ENCODE measurements at regions not wholly inside any gene's neighbourhood (a gene's known extent, or its start where the extent isn't known, plus 50 kb on each side); places are given as distances from the start of the nearest gene placed in this dataset.

GRCh38 chr10:128481152-128481840, 355.1 kb upstream of the MKI67 start:
- RAD21 ChIA-PET (ENCODE audit: low non-redundant PET in 1 of 2, low total read pairs in 2 of 2, uncharacterized antibody in 2 of 2, unreplicated experiment in 2 of 2): no interaction called here
- no peaks in the 10 kb centered on the region for H3K9me2 ChIP-seq (ENCODE audit: insufficient read depth)
- H3K36me3 ChIP-seq (ENCODE audit: control insufficient read depth in 1 of 2, insufficient read depth in 2 of 2, low read length in 2 of 2): no peaks in the 10 kb centered on the region
- no peak overlapping the region for H3K9ac ChIP-seq (ENCODE audit: low read length)
- H3K4me1 ChIP-seq (ENCODE audit: control insufficient read depth in 1 of 2, insufficient read depth in 2 of 2, low read length in 2 of 2): no peaks in the 10 kb centered on the region
- no peak for ATAC-seq
- no peak overlapping the region for H3K27ac ChIP-seq (ENCODE audit: low read depth, low read length)
- CTCF ChIA-PET: no interaction called here
- no peak overlapping the region for H2AFZ ChIP-seq (ENCODE audit: low read depth, low read length, poor library complexity, severe bottlenecking)
- no peak for DNase-seq (ENCODE audit: low read depth, low spot score)
- POLR2A ChIA-PET: no interaction called here
- TF ChIP-seq SRF (IDR thresholded peaks at IDR 0.05; ENCODE audit: low read depth) (no peak), REST (IDR thresholded peaks at IDR 0.05; ENCODE audit: low read depth) (no peak), POLR2AphosphoS5 (IDR thresholded peaks at IDR 0.05; ENCODE audit: low read depth, low read length) (no peak), YY1 (IDR thresholded peaks at IDR 0.05; ENCODE audit: extremely low read depth, insufficient replicate concordance, low read depth, low read length) (no peak), CEBPB (IDR thresholded peaks at IDR 0.05; ENCODE audit: low read depth) (no peak), ELF1 (IDR thresholded peaks at IDR 0.05; ENCODE audit: borderline replicate concordance, low read depth) (no peak), ZNF274 (IDR thresholded peaks at IDR 0.05; ENCODE audit: low read depth, low read length) (no peak), EZH2 (IDR thresholded peaks at IDR 0.05) (no peak), RAD21 (IDR thresholded peaks at IDR 0.05; ENCODE audit: low read depth) (no peak), TCF7L2 (IDR thresholded peaks at IDR 0.05; ENCODE audit: borderline replicate concordance, extremely low read depth, insufficient read depth, insufficient read length) (no peak), ZFX (IDR thresholded peaks at IDR 0.05) (no peak), CBX3 (IDR thresholded peaks at IDR 0.05; ENCODE audit: low read depth) (no peak), JUND (IDR thresholded peaks at IDR 0.05) (no peak), SP1 (IDR thresholded peaks at IDR 0.05; ENCODE audit: low read depth) (no peak), SIN3A (IDR thresholded peaks at IDR 0.05; ENCODE audit: low read depth) (no peak)
- TF ChIP-seq, protein P1, sequence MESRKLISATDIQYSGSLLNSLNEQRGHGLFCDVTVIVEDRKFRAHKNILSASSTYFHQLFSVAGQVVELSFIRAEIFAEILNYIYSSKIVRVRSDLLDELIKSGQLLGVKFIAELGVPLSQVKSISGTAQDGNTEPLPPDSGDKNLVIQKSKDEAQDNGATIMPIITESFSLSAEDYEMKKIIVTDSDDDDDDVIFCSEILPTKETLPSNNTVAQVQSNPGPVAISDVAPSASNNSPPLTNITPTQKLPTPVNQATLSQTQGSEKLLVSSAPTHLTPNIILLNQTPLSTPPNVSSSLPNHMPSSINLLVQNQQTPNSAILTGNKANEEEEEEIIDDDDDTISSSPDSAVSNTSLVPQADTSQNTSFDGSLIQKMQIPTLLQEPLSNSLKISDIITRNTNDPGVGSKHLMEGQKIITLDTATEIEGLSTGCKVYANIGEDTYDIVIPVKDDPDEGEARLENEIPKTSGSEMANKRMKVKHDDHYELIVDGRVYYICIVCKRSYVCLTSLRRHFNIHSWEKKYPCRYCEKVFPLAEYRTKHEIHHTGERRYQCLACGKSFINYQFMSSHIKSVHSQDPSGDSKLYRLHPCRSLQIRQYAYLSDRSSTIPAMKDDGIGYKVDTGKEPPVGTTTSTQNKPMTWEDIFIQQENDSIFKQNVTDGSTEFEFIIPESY (IDR thresholded peaks at IDR 0.05; ENCODE audit: extremely low read depth, insufficient replicate concordance, low read length): no peak
- H3K9me3 ChIP-seq (ENCODE audit: control insufficient read depth in 1 of 2, insufficient read depth in 1 of 2, low read depth in 1 of 2, low read length in 2 of 2): no peaks in the 10 kb centered on the region
- intact Hi-C loops (cut with micrococcal nuclease): no loop called here
- BruUV-seq (replicated peaks): no TSS peak
- no peak overlapping the region for H3K4me2 ChIP-seq (ENCODE audit: low read length)
- peaks cover 62% of the 10 kb centered on the region for H3K27me3 ChIP-seq (ENCODE audit: insufficient read depth, low read length)
- no peaks in the 10 kb centered on the region for H4K20me1 ChIP-seq (ENCODE audit: insufficient read depth)
- H3K79me2 ChIP-seq (ENCODE audit: insufficient read depth, low read length): no peaks in the 10 kb centered on the region
- H3K4me3 ChIP-seq (replicated peaks in 1 of 2; ENCODE audit: low read depth in 1 of 2, low read length in 2 of 2): no peak overlapping the region
